CD4-positive, alpha-beta T cell treated with Interleukin-4 for 1 hour (primary cell): ENCODE measurements at regions not wholly inside any gene's neighbourhood (a gene's known extent, or its start where the extent isn't known, plus 50 kb on each side); places are given as distances from the start of the nearest gene placed in this dataset.
"Not testable (repeated sequence)": the region's sequence is repeated elsewhere in the genome, so short reads cannot be mapped to it uniquely, and the experiment has no call there.

Experiments used
- DNase-seq, 2 donors: peaks; one replicate each; pipeline ENCODE4 v3.0.0-alpha.2; 2020 to 2022

GRCh38 chr13:90311929-90312328 lies 1035.6 kb upstream of the MIR17HG start:
- DNase-seq: no peak

GRCh38 chr13:90315061-90315460 lies 1032.4 kb upstream of the MIR17HG start:
- no peak for DNase-seq

- no peak for DNase-seq
Observed at GRCh38 chr13:90320664-90321063, 1026.8 kb upstream of the MIR17HG start.

DNA sequence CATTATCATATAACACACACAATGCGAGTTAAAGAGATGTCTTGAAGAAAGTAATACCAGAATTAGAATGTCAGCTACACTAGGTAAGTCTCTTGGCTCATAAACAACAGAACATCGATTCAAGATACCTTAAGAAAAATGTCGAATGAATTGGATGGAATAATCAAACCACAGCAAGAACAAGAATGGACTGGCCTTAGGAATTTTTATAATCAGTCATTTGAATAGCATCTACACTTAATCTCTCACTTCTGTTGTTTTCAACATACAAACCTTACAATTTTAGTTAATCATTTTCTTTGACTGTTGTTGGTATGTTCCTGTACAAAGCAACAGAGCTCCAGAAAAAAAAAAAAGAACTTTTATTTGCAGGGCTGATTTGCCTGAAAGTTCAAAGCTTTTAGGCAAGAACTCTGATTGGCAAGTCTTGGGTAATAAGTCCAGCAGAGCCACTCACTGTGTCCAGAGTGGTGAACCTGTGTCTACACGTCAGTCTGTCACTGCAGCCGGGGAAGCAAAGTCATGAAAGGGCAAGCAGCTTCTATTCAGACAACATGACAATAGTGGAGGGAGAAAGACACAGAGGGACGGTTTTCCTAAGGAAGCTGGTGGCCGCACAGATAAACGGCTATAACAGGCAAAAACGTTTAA lies 1026.1 kb upstream of the MIR17HG start:
- DNase-seq: no peak

DNA sequence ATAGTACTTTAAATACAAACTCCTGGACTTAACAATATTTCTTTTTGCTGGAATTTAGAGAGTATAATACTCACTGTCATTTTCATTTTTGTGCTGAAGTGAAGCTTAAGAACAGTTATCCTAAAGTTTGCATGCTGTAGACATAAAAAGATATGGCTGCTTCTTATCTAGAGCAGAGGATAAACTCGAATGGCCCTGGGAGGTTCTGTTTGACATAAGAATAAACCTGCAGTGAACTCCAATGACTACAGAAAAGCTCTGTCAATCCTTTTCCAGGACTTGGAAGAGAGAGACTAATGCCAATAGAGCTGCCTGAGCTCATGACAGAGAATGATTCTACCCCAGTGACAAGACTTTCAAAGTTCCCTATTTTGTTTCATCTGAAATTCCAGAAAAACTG lies 1017.8 kb upstream of the MIR17HG start:
- DNase-seq: no peak

GRCh38 chr13:90331974-90332373 lies 1015.5 kb upstream of the MIR17HG start:
- DNase-seq: no peak

- DNase-seq: no peak
Observed at GRCh38 chr13:90336507-90336906, 1011.0 kb upstream of the MIR17HG start.

- DNase-seq: not testable (repeated sequence)
Observed at GRCh38 chr13:90341348-90341747, 1006.1 kb upstream of the MIR17HG start.

DNA sequence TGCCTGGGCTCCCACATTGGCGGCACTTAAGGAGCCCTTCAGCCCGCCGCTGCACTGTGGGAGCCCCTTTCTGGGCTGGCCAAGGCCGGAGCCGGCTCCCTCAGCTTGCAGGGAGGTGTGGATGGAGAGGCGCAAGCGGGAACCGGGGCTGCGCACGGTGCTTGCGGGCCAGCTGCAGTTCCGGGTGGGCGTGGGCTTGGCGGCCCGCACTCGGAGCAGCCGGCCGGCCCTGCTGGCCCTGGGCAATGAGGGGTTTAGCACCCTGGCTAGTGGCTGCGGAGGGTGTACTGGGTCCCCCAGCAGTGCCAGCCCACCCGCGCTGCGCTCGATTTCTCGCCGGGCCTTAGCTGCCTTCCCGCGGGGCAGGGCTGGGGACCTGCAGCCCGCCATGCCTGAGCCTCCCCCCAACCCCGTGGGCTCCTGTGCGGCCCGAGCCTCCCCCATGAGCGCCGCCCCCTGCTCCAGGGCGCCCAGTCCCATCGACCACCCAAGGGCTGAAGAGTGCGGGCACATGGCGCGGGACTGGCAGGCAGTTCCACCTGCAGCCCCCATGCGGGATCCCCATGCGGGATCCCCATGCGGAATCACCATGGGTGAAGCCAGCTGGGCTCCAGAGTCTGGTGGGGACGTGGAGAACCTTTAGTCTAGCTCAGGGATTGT lies 998.9 kb upstream of the MIR17HG start:
- not testable (repeated sequence) for DNase-seq

- no peak for DNase-seq
Observed at GRCh38 chr13:90352763-90353162, 994.7 kb upstream of the MIR17HG start.

DNA sequence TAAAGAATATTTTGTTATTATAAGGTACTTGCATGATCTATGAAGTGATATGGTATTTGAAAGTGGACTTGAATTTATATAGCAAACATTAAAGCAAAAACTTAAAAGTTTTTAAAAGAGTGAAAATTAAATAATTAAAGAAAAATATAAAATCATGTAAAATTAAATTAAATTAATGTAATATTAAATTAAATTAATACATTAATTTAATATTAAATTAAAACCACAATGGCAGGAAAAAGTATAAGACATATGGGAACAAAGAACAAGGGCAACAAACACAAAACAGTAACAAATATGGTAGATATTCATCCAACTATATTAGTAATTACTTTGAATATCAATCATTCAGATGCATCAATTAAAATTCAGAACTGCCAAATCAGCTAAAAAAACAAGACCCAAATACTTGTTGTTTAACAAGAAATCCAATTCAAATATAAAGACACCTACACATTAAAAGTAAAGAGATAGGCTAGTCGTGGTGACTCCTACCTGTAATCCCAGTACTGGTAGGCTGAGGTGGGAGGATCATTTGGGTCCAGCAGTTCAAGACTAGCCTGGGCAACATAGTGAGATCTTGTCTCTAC lies 992.2 kb upstream of the MIR17HG start:
- no peak for DNase-seq

DNA sequence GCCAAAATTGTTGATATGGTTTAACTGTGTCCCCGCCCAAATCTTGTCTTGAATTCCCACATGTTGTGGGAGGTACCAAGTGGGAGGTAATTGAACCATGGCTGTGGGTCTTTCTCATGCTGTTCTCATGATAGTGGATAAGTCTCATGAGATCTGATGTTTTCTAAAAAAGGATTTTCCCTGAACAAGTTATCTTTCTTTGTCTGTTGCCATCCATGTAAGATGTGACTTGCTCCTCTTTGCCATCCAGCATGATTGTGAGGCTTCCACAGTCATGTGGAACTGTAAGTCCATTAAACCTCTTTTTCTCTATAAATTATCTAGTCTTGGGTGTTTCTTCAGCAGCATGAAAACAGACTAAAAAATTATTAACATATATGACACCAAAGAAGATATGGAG lies 986.7 kb upstream of the MIR17HG start:
- DNase-seq: no peak

DNA sequence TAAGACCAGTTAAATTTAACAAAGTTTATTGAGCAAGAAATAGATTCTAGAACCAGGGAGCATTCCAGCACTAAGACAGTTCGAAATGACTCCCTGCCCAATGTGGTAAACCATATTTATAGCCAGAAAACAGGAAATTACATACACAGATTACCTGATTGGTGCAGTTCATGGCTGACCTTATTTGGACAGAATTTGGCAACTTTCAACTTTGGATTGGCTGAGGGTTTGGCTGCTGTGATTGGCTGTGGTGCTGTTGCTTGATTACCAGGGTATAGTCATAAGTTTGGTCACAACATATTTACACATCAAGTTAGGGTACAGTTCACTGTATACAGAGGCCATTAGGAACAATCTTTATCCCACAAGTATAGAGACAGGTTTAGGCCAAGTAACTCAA lies 984.8 kb upstream of the MIR17HG start:
- no peak for DNase-seq

GRCh38 chr13:90365130-90365529 lies 982.4 kb upstream of the MIR17HG start:
- DNase-seq: no peak

DNA sequence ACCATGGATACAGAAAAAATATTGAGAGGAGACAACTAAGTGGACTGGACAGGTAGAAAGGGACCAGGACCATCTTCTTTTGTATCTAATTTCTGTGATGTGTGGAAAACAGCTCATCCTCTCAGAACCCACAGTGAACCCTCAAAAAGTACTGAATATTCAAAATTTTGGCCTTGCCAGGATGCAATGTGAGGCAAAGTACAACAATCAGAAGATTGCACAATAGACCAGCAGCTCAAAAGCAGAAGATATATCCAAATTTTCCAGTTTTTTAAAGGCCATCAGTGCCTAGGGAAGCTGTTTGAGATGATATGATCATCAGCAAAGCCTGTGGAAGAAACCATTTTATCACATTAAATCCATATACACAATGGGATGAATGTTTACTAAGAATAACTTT lies 973.3 kb upstream of the MIR17HG start:
- DNase-seq: no peak

DNA sequence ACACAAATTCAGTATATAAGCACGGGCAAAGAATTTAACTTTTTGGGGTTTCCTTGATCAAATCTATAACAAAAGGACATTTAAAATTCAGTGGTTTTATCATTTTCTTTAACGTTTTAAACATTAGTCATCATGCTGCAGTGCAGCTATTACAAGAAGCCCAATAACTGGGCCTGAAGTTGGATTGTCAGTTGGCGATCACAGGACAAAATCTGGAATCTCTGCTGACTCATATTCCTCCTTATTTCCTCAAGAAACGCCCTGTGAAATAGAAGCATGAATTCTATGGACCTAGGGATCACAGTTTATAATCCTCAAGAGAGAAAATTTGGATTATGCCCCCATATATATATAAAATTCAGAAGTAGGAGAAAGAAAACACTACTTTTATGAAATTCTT lies 971.6 kb upstream of the MIR17HG start:
- DNase-seq: no peak

DNA sequence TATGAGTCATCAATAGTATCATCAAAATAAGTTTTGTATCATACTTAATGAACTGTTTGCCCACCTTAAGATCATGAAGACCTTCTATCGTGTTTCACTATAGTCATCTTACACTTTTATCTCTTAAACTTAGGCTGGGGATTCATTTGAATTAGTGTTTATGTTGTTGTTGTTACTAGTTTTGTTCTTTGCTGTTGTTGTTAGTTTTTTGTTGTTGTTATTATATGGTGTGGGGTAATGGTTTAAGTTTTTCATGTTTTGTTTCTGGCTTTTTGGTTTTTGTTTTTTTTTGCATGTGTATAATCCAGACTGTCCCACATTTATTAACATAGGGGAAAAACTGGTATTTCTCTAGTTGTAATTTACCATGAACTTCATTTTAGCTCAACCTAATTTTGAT lies 965.1 kb upstream of the MIR17HG start:
- no peak for DNase-seq

DNA sequence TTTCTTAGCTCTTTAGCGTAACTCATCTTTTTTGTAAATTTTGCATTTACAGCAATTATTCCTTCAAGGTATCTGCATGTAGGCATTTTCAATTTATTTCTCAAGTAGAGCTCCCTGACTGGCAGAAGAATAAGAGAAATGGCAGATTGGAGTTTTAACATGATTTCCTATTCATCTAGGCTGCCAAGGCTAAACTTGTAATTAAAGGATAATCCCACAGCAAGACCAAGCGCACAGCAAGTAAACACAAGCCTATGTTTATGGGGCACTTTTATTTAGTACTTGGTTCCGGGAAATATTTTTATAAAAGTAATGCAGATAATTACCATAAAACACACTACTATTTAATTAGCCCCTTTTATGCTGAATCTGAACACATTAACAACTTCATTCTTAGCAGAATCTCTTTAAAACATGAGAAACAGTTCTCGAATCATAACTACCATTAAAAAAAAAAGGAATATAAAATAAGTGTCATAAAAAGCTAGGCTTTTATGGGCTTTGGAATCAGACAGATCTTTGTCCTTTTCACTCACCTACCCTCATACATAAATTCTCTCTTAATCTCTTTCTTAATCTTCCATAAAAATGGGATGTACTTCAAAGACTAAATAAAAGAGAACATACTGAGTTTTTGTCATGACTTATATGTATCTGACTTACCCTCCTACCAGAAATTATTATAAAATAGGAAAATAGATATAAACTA lies 961.6 kb upstream of the MIR17HG start:
- DNase-seq: no peak

- no peak for DNase-seq
Observed at GRCh38 chr13:90388887-90389452, 958.5 kb upstream of the MIR17HG start.

DNA sequence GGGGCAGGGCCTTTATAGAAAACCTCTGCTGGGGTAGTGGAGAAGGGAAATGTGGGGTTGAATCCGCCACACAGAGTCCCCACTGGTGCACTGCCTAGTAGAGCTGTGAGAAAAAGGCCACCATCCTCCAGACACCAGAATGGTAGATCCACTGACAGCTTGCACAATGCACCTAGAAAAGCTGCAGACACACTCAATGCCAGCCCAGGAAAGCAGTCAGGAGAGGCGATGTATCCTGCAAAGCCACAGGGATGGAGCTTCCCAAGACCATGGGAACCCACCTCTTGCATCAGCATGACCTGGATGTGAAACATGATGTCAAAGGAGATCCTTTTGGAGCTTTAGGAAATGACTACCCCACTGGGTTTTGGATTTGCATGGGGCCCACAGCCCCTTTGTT lies 958.0 kb upstream of the MIR17HG start:
- DNase-seq: no peak

- DNase-seq: no peak
Observed at GRCh38 chr13:90393408-90393807, 954.1 kb upstream of the MIR17HG start.

GRCh38 chr13:90395348-90395747 lies 952.1 kb upstream of the MIR17HG start:
- DNase-seq: no peak

- DNase-seq: no peak
Observed at GRCh38 chr13:90395846-90396245, 951.6 kb upstream of the MIR17HG start.

DNA sequence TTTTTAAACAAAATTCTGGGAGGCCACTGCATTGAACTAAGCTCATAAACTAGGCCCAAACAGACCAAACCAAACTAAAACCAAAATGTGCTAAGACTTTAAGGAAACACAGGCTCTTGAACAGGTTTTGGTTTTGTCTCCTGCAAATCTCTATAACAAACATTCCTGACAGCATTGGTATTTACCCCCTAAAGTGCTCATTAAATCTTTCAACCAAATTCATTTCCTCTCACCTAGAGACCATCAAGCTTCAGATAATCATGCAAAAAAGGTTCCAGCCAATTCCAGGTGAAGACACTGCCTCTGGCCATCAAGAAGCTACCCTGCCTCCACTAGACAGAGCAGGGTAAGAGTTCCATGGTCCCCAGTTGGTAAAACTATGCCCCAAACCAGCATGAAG lies 951.2 kb upstream of the MIR17HG start:
- no peak for DNase-seq
